K562 (cell line): ENCODE measurements at regions not wholly inside any gene's neighbourhood (a gene's known extent, or its start where the extent isn't known, plus 50 kb on each side); places are given as distances from the start of the nearest gene placed in this dataset.

Experiments used
- ATAC-seq: fragments of 200-7000 bp; cut with Tn5 transposase; 3 replicates; pipeline ENCODE4 v1.9.1; 2020; ENCODE audit warnings: moderate library complexity
- BruUV-seq: library from RNA; stranded (reverse); fragments of 400-500 nt; replicated peaks from 2 replicates; lab custom pipeline; 2021; lab: Mats Ljungman, UMichigan
- CTCF ChIA-PET: fragments of 300-600 bp; formaldehyde crosslinking; extraction: SDS; loops from one replicate; lab custom pipeline; 2021; ENCODE audit warnings: low intra/inter-chr PET ratio; lab: Yijun Ruan, JAX
- POLR2A ChIA-PET: fragments of 300-600, 350-650 bp; sonication (Branson Sonifier 250); formaldehyde crosslinking; extraction: SDS; loops from one replicate; lab custom pipeline; 2021; ENCODE audit warnings: antibody characterized with exemption, inconsistent platforms; lab: Yijun Ruan, JAX
- DNase-seq, 4 experiments: peaks; one replicate each; pipeline versions ENCODE4 v3.0.0 to v3.0.0-alpha.2; 2011 to 2018; ENCODE audit warnings: low spot score in 3 of 4, mixed read lengths in 3 of 4; ENCODE audit errors: extremely low read depth in 1 of 4
- FAIRE-seq: peaks from 2 replicates; lab custom pipeline; 2011; peaks lifted over from hg19 to GRCh38; lab: Jason Lieb, UNC
- H2AFZ ChIP-seq: 2 replicates; pipeline ENCODE4 v1.6.0; 2011; ENCODE audit warnings: low read depth, low read length, control low read depth, inconsistent platforms
- H3K27ac ChIP-seq: fragments of 200-600 bp; 3 replicates; pipeline ENCODE4 v1.8.0; 2011; ENCODE audit warnings: low read depth, mild to moderate bottlenecking, control low read depth, inconsistent platforms, low read length, moderate library complexity, mixed read lengths; ENCODE audit errors: extremely low read depth
- H3K27me3 ChIP-seq, 2 experiments: fragments of 300-600 bp in 1 of 2; 2 replicates in 1 of 2; 3 replicates in 1 of 2; pipeline versions ENCODE4 v1.6.0 to v1.8.0; 2011; ENCODE audit warnings: inconsistent platforms in 2 of 2, low read length in 2 of 2, mild to moderate bottlenecking in 1 of 2, mixed read lengths in 1 of 2, moderate library complexity in 1 of 2; ENCODE audit not compliant: control insufficient read depth in 2 of 2, insufficient read depth in 2 of 2
- H3K36me3 ChIP-seq: fragments of 300-600 bp; 3 replicates; pipeline ENCODE4 v1.8.0; 2011; ENCODE audit warnings: mild to moderate bottlenecking, low read length, inconsistent platforms; ENCODE audit not compliant: control insufficient read depth, insufficient read depth
- H3K4me1 ChIP-seq, 2 experiments: fragments of 200-600 bp in 1 of 2; replicated peaks in 1 of 2; 2 replicates in 1 of 2; 3 replicates in 1 of 2; pipeline versions ENCODE4 v1.5.1 to v1.8.0; 2011; ENCODE audit warnings: inconsistent platforms in 2 of 2, low read length in 2 of 2, mild to moderate bottlenecking in 1 of 2, mixed read lengths in 1 of 2, moderate library complexity in 1 of 2; ENCODE audit not compliant: control insufficient read depth in 2 of 2, insufficient read depth in 2 of 2
- H3K4me2 ChIP-seq: 2 replicates; pipeline ENCODE4 v1.6.1; 2011; ENCODE audit warnings: low read length, control low read depth, inconsistent platforms, mixed read lengths; ENCODE audit not compliant: insufficient read depth
- H3K4me3 ChIP-seq: fragments of 200-600 bp; sonication (generic), shearing (Covaris generic); 2 replicates; pipeline ENCODE4 v1.5.1; 2016; ENCODE audit warnings: control low read depth, inconsistent platforms
- H3K79me2 ChIP-seq: fragments of 200-600 bp; 3 replicates; pipeline ENCODE4 v1.8.0; 2011; ENCODE audit warnings: low read length, inconsistent platforms; ENCODE audit not compliant: control insufficient read depth, insufficient read depth
- H3K9ac ChIP-seq, 2 experiments: 2 replicates each; pipeline versions ENCODE4 v1.6.0 to v1.6.1; 2011; ENCODE audit warnings: low read depth in 2 of 2, low read length in 2 of 2, control low read depth in 1 of 2, inconsistent platforms in 1 of 2, mild to moderate bottlenecking in 1 of 2, mixed read lengths in 1 of 2; ENCODE audit not compliant: insufficient read depth in 1 of 2
- H3K9me1 ChIP-seq: one replicate; pipeline ENCODE4 v1.6.0; 2011; ENCODE audit warnings: inconsistent platforms, mild to moderate bottlenecking, low read length, moderate library complexity; ENCODE audit not compliant: control insufficient read depth, insufficient read depth
- H3K9me3 ChIP-seq: replicated peaks from 2 replicates; pipeline ENCODE4 v1.5.1; 2011; ENCODE audit warnings: low read depth, low read length, inconsistent platforms; ENCODE audit not compliant: control insufficient read depth, insufficient read depth
- H4K20me1 ChIP-seq: replicated peaks from 2 replicates; pipeline ENCODE4 v1.6.1; 2011; ENCODE audit warnings: low read length, inconsistent platforms, mixed read lengths; ENCODE audit not compliant: control insufficient read depth, insufficient read depth
- COPS2 ChIP-seq: fragments of 450-650 bp; conservative IDR thresholded peaks from 2 replicates; pipeline ENCODE4 v1.6.1; 2016; ENCODE audit warnings: mild to moderate bottlenecking, moderate library complexity
- HMGXB4 ChIP-seq: sonication (generic); formaldehyde crosslinking; IDR thresholded peaks from 2 replicates; pipeline ENCODE4 v1.8.1; 2023; ENCODE audit warnings: mild to moderate bottlenecking, missing genetic modification reagents
- MAFF ChIP-seq: IDR thresholded peaks from 2 replicates; pipeline ENCODE4 v1.6.1; 2012; ENCODE audit warnings: low read length, improper control_type of control experiment
- NR0B1 ChIP-seq: fragments of 450-650 bp; IDR thresholded peaks from one replicate; pipeline ENCODE4 v1.6.1; 2018; ENCODE audit warnings: mild to moderate bottlenecking, moderate library complexity; ENCODE audit not compliant: partially characterized antibody
- RBBP5 ChIP-seq: fragments of 200-600 bp; sonication (generic); IDR thresholded peaks from 2 replicates; pipeline ENCODE4 v1.6.1; 2012; ENCODE audit warnings: borderline replicate concordance, mild to moderate bottlenecking, low read length, control low read depth, inconsistent platforms; ENCODE audit not compliant: insufficient read depth, poor library complexity, severe bottlenecking
- SNAPC5 ChIP-seq: fragments of 250-450 bp; sonication (Bioruptor Pico); IDR thresholded peaks from 2 replicates; pipeline ENCODE4 v1.8.0; 2021; ENCODE audit warnings: moderate library complexity, mild to moderate bottlenecking, inconsistent platforms
- SPI1 ChIP-seq: IDR thresholded peaks from 2 replicates; pipeline ENCODE4 v1.6.1; 2011; ENCODE audit warnings: low read depth, low read length, control low read depth, borderline replicate concordance
- SRSF9 ChIP-seq: fragments of 200-400 bp; formaldehyde crosslinking; IDR thresholded peaks from 2 replicates; pipeline ENCODE4 v1.6.1; 2017; ENCODE audit warnings: low read depth, low read length, borderline replicate concordance
- SUPT5H ChIP-seq: fragments of 450-650 bp; IDR thresholded peaks from 2 replicates; pipeline ENCODE4 v1.6.1; 2016
- ZNF124 ChIP-seq: sonication (generic); formaldehyde crosslinking; IDR thresholded peaks from 2 replicates; pipeline ENCODE4 v1.8.1; 2022; ENCODE audit warnings: missing genetic modification reagents
- ZNF583 ChIP-seq: fragments of 250-450 bp; sonication (Bioruptor Pico); IDR thresholded peaks from 2 replicates; pipeline ENCODE4 v1.4.0; 2020
- ZNF589 ChIP-seq: fragments of 200-800 bp; sonication (Bioruptor generic); IDR thresholded peaks from 2 replicates; pipeline ENCODE4 v1.6.1; 2016; ENCODE audit warnings: low read depth, missing genetic modification characterization, missing compliant biosample characterization
- ZNF830 ChIP-seq: fragments of 250-450 bp; sonication (Bioruptor Pico); IDR thresholded peaks from 2 replicates; pipeline ENCODE4 v1.5.0; 2021; ENCODE audit warnings: mild to moderate bottlenecking
- WGBS: fragments of 100-300 bp; shearing (Covaris generic); methylation state at CpG from one replicate; pipeline ENCODE4 v1.1.6; 2016; ENCODE audit warnings: low coverage, mixed read lengths; ENCODE audit not compliant: insufficient coverage; ENCODE audit errors: missing lambda C conversion rate; 5-methylcytosine and 5-hydroxymethylcytosine counted together
- in situ Hi-C: fragments of 300-500 bp; cut with MboI; formaldehyde crosslinking; loops from 4 replicates; pipeline ENCODE4 v1.15.0; 2018; ENCODE audit warnings: inconsistent platforms, mixed read lengths
- intact Hi-C: fragments of 100-400 bp; cut with micrococcal nuclease; formaldehyde crosslinking; loops from 2 replicates; pipeline ENCODE4 v1.14.2; 2022

- TF ChIP-seq NR0B1: no peak
These were observed 258.6 kb downstream of the SOX11 start (continued) for GRCh38 chr2:5950736-5951135.

- 0% methylated on average over 1 of the region's 1 CpG for WGBS
- POLR2A ChIA-PET: interaction anchor here (0.6 kb wide), 1 partner anchor 847 kb away, joined by 3 read pairs; no protein-coding TSS in a partner anchor
- CTCF ChIA-PET: no interaction called here
- Histone ChIP-seq H3K4me3 (no peak overlapping the region), H3K9me3 (no peaks in the 10 kb centered on the region), H3K9ac (no peak overlapping the region), H3K27ac (no peak overlapping the region), H3K9me1 (no peaks in the 10 kb centered on the region), H3K4me2 (no peak overlapping the region), H4K20me1 (no peaks in the 10 kb centered on the region), H3K4me1 (no peaks in the 10 kb centered on the region), H3K36me3 (no peaks in the 10 kb centered on the region), H3K27me3 (no peaks in the 10 kb centered on the region), H3K79me2 (no peaks in the 10 kb centered on the region), H2AFZ (no peak overlapping the region)
- no peak for DNase-seq
- intact Hi-C loops (no loop called here), in situ Hi-C loops (no loop called here)
- FAIRE-seq: no peak
- ATAC-seq: no peak
- TF ChIP-seq SPI1 (no peak), MAFF (no peak), COPS2 (no peak), RBBP5 (no peak), ZNF589 (no peak), SUPT5H (no peak), ZNF124 (CRISPR knock-in tag) (no peak), SRSF9 (no peak), ZNF583 (CRISPR knock-in tag) (no peak), ZNF830 (CRISPR knock-in tag) (no peak), HMGXB4 (CRISPR knock-in tag) (no peak), SNAPC5 (CRISPR knock-in tag) (no peak)
- no TSS peak for BruUV-seq
These were observed 259.3 kb downstream of the SOX11 start for GRCh38 chr2:5951471-5951870.
